Ovary (tissue), 7 donors: ENCODE measurements at regions not wholly inside any gene's neighbourhood (a gene's known extent, or its start where the extent isn't known, plus 50 kb on each side); places are given as distances from the start of the nearest gene placed in this dataset.

Experiments used
- DNase-seq, 5 donors: peaks; one replicate each; pipeline ENCODE4 v3.0.0-alpha.2; 2019 to 2020
- H3K27ac ChIP-seq, 2 donors: fragments of 200-600 bp; one replicate each; pipeline versions ENCODE4 v1.5.1 to v1.8.0; 2019 to 2022
- H3K27me3 ChIP-seq: fragments of 200-600 bp; one replicate; pipeline ENCODE4 v1.8.0; 2022
- H3K36me3 ChIP-seq: fragments of 200-600 bp; sonication (generic); one replicate; pipeline ENCODE4 v1.5.1; 2019
- H3K4me1 ChIP-seq: one replicate; pipeline ENCODE4 v1.8.1; 2013; ENCODE audit warnings: mild to moderate bottlenecking, moderate library complexity; ENCODE audit not compliant: insufficient read depth
- H3K4me3 ChIP-seq: fragments of 200-600 bp; sonication (generic); one replicate; pipeline ENCODE4 v1.5.1; 2017
- H3K9me3 ChIP-seq, 2 donors: fragments of 200-600 bp in 1 of 2; sonication (generic) in 1 of 2; one replicate each; pipeline versions ENCODE4 v1.5.1 to v1.8.1; 2013 to 2019; ENCODE audit warnings: mild to moderate bottlenecking in 1 of 2, moderate library complexity in 1 of 2
- CTCF ChIP-seq, 3 donors: fragments of 450-650 bp in 2 of 3; fragments of 200-600 bp in 1 of 3; IDR thresholded peaks; one replicate each; pipeline versions ENCODE4 v1.5.1 to v1.8.0; 2016 to 2022; ENCODE audit warnings: antibody characterized with exemption in 3 of 3, mild to moderate bottlenecking in 1 of 3
- EP300 ChIP-seq: sonication (generic); formaldehyde crosslinking; IDR thresholded peaks from one replicate; pipeline ENCODE4 v1.6.1; 2017; ENCODE audit warnings: antibody characterized with exemption
- POLR2A ChIP-seq: fragments of 450-650 bp; IDR thresholded peaks from one replicate; pipeline ENCODE4 v1.6.1; 2017; ENCODE audit warnings: antibody characterized with exemption, mild to moderate bottlenecking, moderate library complexity
- WGBS, 3 donors: extraction: QIAGEN DNeasy Blood & Tissue Kit in 1 of 3; methylation state at CpG; one replicate each; pipeline versions ENCODE4 v1.1.5 to v1.1.7; 2013 to 2017; 5-methylcytosine and 5-hydroxymethylcytosine counted together
- intact Hi-C, 4 donors: fragments of 100-400 bp; cut with DNase I; formaldehyde crosslinking; loops; one replicate each; pipeline versions ENCODE4 v1.11.0 to v1.15.1; 2022 to 2023
- donor health status: DM: no; HTN: no; CAD: no; lungs with moderate emphysema.
- donor health status: DM: no; HTN: no; CAD: no.
- donor health status: Bipolar disorder and iron deficiency.
- donor health status: DM: no; HTN: no; CAD: no.
- donor health status: DM: yes; HTN: yes; CAD: no.

GRCh38 chr10:52571018-52571417 is 201.6 kb downstream of the MBL2 start:
- Histone ChIP-seq H3K9me3 (no peaks in the 10 kb centered on the region), H3K27me3 (no peaks in the 10 kb centered on the region), H3K4me1 (no peaks in the 10 kb centered on the region), H3K36me3 (no peaks in the 10 kb centered on the region), H3K4me3 (no peak overlapping the region), H3K27ac (no peak overlapping the region)
- TF ChIP-seq CTCF (IDR thresholded peaks at IDR 0.05) (no peak), POLR2A (no peak), EP300 (no peak)
- WGBS, 3 donors = 56 to 62% (median 58%) methylated on average over 2 of the region's 2 CpGs
- intact Hi-C loops = no loop called here
- DNase-seq = no peak

DNA sequence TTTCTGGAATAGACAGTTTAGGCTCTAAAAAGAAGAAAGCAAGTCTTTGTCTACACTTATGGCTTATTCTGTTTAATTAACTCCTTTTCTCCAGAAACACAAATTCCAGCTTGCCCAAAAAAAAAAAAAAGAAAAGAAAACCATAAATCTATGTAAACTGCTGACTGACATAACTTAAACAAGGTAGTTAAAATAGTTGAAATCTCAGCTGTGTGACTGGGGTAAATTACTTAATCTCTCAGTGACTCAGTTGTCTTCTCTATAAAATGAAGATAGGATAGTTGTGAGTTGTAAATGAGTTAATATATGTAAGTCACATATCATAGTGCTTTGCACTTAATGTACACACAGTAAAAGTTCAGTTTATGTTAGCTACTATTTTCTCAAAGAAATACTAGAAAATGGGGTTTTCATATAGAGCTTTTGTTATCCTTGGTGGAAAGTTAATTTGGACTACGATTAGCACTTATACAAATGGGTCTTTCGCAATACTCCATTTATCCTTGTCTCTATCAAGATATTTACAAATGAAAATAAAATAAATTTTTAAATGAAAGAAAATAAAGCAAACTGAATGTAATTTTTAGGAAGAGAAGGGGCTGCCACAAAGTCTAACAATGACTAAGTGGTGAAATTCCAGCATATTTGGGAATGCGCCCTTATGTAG is 200.9 kb downstream of the MBL2 start:
- intact Hi-C loops = no loop called here
- Histone ChIP-seq H3K27me3 (no peaks in the 10 kb centered on the region), H3K27ac (no peak overlapping the region), H3K4me1 (no peaks in the 10 kb centered on the region), H3K4me3 (no peak overlapping the region), H3K36me3 (no peaks in the 10 kb centered on the region), H3K9me3 (no peaks in the 10 kb centered on the region)
- 93 to 95% (median 94%) methylated on average over 3 of the region's 3 CpGs for WGBS, 3 donors
- DNase-seq = no peak
- no peak for TF ChIP-seq EP300
- TF ChIP-seq POLR2A = no peak

GRCh38 chr10:52573347-52573746 is 199.2 kb downstream of the MBL2 start:
- no peak overlapping the region for H3K4me3 ChIP-seq
- no peak for TF ChIP-seq CTCF (IDR thresholded peaks at IDR 0.05)
- TF ChIP-seq EP300 = no peak
- no peak for TF ChIP-seq POLR2A
- no peaks in the 10 kb centered on the region for H3K36me3 ChIP-seq
- no peak for DNase-seq
- no peaks in the 10 kb centered on the region for H3K27me3 ChIP-seq
- H3K27ac ChIP-seq = no peak overlapping the region
- intact Hi-C loops = no loop called here
- 35 to 48% (median 47%) methylated on average over 2 of the region's 2 CpGs for WGBS, 3 donors
- no peaks in the 10 kb centered on the region for H3K4me1 ChIP-seq
- no peaks in the 10 kb centered on the region for H3K9me3 ChIP-seq

DNA sequence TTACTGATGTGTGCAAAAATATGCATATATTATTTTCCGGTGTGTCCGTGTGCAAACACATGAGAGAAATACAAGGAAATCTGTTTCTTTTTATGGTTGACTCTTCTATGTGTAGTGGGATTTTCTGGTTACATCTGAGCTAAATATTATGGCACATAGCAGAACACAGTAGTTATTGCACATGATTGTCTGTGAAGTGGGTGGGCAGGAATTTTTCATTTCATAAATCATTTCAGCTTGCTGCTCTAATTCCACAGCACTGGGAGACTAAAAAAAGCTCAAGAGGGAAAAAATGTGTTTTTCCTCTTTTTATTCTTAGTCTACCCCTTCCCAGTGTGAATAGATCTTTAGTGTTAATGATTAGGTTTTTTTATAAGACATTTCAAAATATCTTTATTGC is 197.9 kb downstream of the MBL2 start:
- TF ChIP-seq EP300 (no peak), POLR2A (no peak), CTCF (IDR thresholded peaks at IDR 0.05) (no peak)
- Histone ChIP-seq H3K4me1 (no peaks in the 10 kb centered on the region), H3K27me3 (no peaks in the 10 kb centered on the region), H3K27ac (no peak overlapping the region), H3K9me3 (no peaks in the 10 kb centered on the region), H3K36me3 (no peaks in the 10 kb centered on the region), H3K4me3 (no peak overlapping the region)
- 58 to 74% (median 71%) methylated on average over 2 of the region's 2 CpGs for WGBS, 3 donors
- DNase-seq = no peak
- intact Hi-C loops = no loop called here

DNA sequence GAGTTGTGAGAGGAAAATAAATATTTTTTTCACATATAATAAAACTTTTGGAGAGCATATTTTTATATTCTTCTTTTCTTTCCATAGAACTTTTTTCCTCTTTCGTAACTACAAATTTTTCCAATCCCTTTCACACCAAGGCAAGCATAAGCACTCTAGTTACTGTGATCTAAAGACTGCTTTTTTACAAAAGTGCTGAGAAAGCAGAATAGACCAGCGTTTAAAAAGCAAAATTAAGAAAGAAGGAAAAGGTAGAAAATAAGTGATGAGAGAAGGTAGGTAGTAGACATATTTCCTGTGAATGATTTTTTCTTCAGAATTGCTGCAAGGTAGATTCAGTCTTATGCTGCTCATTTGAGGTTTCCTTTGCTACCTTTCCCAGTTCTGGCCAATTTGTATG is 195.5 kb downstream of the MBL2 start:
- no peaks in the 10 kb centered on the region for H3K4me1 ChIP-seq
- no peak overlapping the region for H3K27ac ChIP-seq
- intact Hi-C loops = no loop called here
- no peak for DNase-seq
- no peak overlapping the region for H3K4me3 ChIP-seq
- no peaks in the 10 kb centered on the region for H3K9me3 ChIP-seq
- 81 to 87% (median 84%) methylated on average over 2 of the region's 2 CpGs for WGBS, 3 donors
- no peaks in the 10 kb centered on the region for H3K27me3 ChIP-seq
- TF ChIP-seq POLR2A (no peak), EP300 (no peak), CTCF (IDR thresholded peaks at IDR 0.05) (no peak)
- no peaks in the 10 kb centered on the region for H3K36me3 ChIP-seq
